ENCODE measurements at regions not wholly inside any gene's neighbourhood (a gene's known extent, or its start where the extent isn't known, plus 50 kb on each side); places are given as distances from the start of the nearest gene placed in this dataset.
"Not testable (repeated sequence)": the region's sequence is repeated elsewhere in the genome, so short reads cannot be mapped to it uniquely, and the experiment has no call there.

DNA sequence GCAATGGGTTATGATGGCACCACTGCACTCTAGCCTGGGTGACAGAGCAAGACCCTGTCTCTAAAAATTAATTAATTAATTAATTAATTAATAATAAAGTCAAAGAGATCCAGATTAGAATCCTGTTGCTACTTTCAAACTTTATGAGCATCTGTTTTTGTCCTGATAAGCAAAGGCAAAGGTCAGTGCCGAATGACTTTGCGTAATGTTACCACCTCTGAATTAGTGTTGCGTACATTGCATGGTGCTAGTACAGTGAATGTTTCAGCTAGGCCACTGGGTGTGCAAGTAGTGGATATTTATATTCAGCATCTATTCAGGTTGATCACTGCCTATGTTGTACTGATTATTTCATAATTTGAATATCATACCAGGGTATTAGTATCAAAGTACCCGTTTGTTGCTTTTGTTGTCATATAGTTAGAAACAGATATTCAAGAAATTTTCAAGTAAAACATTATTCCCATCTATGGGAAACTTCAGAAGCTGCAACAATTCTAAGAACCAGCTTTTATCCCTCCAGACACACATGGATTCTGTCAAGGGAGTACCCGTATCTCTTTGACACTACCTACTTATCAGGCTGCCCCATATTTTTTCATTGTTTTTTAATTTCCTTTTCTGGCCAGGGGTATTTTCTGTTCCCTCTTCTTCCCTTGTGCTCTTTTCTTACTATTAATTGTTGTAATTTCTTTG lies 127.1 kb upstream of the GRM7 start:
- FAIRE-seq = no peak
- DNase-seq (ENCODE audit: low spot score) = no peak

DNA sequence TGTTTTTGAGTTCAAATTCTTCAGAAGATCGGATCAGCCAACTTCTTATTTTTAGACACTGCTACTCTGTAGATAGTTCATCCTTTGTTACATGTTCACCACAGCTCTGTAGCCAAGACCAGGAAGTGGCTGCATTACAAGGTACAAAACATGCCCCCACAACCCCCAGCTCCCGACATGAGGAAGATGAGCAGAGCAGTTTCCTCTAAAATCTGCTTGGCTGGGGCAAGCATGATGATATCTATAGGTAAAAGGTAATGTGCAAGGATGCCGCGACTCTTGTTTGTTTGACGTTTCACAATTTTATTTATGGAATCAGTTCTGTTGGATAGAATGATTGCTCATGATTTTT lies 126.5 kb upstream of the GRM7 start:
- FAIRE-seq (no peak), DNase-seq (ENCODE audit: low spot score) (no peak)

DNA sequence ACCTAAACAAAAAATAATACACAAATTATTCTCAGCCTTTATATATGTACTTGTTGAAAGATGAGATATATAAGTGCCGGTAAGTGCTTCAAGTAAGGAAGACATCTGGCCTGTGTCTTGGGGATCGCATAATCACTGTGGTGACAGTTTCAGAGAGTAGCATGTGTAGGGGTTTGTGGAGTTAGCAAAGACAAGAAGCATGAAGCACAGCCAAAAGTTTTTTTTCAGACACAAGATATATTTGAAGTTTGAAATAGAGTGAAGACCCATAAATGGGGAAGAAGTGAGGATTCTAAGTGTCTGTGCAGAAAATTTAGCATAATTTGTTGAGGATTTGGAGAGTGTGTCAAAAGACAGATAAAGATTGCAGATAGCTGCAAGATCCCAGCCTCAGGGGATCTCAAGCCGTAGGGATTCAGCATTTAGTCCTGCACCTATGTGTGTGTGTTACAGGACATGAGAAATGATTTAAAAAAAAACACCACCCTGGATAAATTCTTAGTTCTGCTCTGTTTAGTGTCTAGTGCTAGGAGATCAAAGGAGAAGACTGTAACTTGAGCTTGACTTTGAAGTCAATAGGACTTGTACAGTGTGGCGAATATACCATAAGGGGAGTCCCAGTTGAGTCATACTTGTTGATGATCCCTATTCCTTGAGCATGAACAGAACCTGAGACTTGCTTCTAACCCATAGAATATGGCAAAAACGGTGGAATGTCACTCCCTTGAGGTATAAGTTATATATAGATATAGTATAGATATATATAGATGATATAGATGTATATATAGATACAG lies 123.9 kb upstream of the GRM7 start:
- no peak for DNase-seq (ENCODE audit: low spot score)

DNA sequence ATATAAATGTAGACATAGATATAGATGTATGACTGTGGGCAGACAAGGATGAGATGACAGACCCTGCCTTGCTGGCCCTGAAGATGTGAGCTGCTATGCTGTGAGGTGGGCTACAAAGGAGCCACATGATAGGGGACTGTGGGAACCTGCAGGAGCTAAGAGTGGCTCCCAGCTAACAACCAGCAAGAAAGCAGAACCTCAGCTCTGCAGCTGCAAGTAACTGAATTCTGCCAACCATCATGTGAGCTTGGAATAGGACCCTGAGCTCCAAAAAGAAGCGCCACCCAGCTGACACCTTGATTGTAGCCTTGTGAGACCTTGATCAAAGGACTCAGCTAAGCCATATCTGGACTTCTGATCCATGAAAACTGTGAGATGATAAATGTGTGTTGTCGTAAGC lies 123.3 kb upstream of the GRM7 start:
- FAIRE-seq (no peak), DNase-seq (ENCODE audit: low spot score) (no peak)

More for the DNA sequence above, 123.9 kb upstream of the GRM7 start:
- no peak for FAIRE-seq

DNA sequence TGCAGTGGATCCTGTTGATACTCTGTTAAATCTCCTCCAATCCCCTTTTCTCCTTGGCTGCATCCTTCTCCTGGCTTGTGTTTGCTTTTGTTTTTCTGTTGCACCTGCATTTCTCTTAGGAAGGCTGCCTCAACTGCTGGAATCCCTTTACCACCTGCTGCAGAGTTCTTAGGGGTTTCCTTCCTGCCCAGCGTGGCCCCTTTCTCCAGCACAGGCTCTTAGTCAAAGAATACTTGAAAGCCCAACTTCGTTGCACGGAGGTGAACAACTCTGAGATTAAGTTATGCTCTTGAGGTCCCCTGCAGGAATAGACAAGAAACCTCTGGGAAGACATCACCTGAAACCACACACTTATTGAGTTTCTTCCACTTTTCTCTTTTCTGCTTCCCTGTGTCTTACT lies 121.6 kb upstream of the GRM7 start:
- no peak for DNase-seq (ENCODE audit: low spot score)

DNA sequence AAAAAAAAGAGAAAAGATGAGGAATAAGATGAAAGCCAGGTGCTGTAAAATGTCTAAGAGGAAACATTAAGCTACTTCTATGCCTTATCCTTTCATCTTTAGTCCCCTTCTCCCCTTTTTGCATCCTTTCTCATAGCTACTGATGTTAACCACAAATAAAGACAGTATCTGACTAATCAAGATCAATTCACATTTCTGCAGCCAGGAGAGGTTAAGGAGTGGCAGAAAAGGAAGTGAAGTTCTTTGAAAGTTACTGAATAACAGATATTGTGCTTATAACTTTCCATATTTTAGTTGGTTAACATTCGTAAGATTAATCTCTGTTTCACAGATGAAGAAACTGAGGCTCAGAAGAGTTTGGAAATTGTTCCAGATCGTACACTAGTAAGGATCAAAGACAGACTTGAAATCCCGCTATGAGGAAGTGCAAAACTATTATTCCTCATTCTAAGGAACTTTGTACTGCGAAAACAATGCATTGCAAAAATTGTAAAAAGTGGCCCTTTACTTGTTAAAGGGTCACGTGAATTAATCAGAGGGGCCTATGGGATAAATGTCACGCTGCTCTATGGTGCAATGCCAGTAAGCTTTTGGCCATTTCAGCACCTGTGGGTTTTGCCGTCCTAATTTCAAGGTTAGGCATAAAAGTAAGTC lies 117.7 kb upstream of the GRM7 start:
- DNase-seq (ENCODE audit: low spot score) (no peak), FAIRE-seq (no peak)

More for the DNA sequence above, 121.6 kb upstream of the GRM7 start:
- FAIRE-seq = no peak

DNA sequence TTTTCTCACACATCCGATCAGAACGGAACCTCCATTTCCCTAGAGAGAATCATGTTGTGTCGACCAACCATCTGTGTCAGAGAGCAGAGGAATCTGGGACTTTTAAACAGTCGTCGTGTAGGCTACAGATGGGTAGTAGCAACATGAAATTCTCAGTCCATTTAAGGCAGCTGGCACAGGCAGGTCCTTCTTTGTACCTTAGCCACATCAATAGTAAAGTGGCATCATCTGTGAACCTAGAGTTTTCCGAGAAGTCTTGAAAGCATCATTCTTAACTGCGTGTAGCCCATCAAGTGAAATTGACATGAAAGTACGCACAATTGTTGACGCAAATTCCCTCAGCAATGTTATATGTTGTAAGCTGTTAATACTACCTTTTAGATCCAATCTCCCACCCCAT lies 114.5 kb upstream of the GRM7 start:
- FAIRE-seq = no peak
- no peak for DNase-seq (ENCODE audit: low spot score)

DNA sequence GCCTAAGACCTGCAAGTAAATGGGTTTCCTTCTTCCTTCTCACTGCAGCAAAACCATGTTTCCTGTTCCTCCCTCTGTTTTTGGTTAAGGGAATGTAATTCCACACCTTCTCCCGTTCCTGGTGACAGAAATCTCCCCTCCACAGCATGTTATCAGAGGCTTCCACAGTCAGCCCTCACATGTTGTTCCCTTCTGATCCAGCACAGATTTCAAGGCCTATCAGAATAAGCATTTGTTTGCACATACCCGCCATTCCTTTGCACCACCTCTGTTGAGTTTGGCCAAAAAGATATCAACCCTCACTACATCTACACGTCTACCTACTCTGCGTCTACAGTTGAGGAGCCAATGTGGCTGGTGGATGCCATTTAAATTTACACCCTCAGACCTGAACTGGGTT lies 113.9 kb upstream of the GRM7 start:
- FAIRE-seq (no peak), DNase-seq (ENCODE audit: low spot score) (no peak)

DNA sequence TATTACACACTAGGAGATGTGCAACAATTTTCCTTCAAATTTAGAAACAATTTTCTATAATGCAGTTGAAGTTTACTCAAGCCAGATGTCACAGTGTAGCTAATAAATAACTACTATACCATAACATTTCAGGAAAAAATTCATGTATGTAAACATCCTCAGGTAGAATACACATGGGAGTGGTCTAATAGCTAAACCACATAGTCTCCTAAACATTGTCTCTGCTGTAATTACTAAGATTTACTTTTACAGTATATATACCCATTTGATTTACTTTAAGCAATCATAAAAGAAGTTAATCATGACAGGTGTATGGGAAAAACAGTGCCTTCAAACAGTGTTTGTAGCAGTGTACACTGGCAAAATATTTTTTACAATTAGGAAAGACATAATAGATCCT lies 110.1 kb upstream of the GRM7 start:
- FAIRE-seq = no peak
- DNase-seq (ENCODE audit: low spot score) = no peak

DNA sequence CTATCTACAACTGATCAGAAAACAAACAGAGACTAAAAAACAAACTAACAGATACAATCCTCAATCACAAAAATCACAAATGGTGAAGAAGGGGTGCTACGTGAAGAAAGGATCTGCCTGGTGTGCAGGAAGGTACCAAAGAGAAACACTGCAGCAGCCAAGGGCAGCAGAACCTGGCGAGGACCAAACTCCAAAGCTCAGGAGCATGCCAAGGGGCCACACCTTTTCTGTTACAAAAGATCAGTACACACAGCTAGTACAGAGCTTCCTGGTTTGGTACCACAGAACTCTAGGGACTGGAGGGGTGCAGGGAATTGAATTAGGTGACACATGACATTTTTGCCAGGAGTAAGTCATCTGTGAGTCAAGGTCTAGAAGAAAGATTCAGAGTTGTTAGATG lies 107.4 kb upstream of the GRM7 start:
- FAIRE-seq (no peak), DNase-seq (ENCODE audit: low spot score) (no peak)

DNA sequence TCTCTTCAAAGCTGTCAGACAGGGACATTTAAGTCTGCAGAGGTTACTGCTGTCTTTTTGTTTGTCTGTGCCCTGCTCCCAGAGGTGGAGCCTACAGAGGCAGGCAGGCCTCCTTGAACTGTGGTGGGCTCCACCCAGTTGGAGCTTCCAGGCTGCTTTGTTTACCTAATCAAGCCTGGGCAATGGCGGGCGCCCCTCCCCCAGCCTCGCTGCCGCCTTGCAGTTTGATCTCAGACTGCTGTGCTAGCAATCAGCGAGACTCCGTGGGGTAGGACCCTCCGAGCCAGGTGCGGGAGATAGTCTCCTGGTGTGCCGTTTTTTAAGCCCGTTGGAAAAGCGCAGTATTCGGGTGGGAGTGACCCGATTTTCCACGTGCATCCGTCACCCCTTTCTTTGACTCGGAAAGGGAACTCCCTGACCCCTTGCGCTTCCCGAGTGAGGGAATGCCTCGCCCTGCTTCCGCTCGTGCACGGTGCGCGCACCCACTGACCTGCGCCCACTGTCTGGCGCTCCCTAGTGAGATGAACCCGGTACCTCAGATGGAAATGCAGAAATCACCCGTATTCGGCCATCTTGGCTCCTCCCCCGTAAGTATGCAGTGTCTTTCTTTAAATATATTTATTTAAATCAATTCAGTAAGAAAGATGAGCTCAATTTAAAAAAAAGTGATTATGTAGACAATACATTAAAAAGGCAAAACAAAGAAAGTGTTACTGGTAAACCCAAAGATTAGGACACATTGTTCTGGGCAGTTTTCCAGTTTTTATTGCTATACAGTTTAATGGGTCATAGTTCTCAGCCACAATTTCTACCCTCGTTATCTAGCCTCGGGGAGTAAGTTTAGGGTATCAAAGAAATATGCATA lies 91.2 kb upstream of the GRM7 start:
- not testable (repeated sequence) for DNase-seq (ENCODE audit: low spot score); FAIRE-seq

DNA sequence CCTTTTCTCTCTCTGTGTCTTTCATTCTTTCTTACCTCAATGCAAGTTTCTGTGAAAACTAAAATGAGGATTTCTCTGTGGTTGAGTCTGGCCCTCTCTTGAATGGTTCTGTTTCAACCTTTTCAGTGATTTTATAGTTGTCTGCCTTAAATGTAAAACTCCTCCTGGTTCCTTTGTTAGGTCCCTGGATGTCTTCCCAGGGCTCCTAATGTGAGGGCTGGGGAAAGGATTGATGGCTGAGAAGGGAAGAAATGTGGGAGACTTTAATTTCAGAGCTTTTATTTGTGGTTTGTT lies 90.6 kb upstream of the GRM7 start:
- no peak for DNase-seq (ENCODE audit: low spot score)
- FAIRE-seq = no peak

DNA sequence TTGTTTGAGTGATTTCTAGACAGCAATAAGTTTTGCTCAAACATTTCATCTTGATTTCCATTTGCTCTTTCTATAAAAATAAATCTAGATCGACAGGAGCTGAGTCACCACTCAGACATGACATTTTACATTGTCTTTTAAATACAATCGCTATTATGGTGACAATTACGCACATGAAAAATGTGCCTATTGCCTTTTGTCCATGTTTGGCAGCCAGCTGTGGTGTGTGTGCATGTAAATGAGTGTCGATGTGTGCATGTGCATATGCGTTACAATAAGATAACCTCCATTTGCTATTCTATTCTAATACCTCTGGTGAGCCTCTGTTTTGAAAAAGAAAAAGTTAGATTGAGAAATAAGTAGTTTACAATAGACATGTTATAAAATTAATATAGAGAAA lies 89.7 kb upstream of the GRM7 start:
- DNase-seq (ENCODE audit: low spot score) (no peak), FAIRE-seq (no peak)

DNA sequence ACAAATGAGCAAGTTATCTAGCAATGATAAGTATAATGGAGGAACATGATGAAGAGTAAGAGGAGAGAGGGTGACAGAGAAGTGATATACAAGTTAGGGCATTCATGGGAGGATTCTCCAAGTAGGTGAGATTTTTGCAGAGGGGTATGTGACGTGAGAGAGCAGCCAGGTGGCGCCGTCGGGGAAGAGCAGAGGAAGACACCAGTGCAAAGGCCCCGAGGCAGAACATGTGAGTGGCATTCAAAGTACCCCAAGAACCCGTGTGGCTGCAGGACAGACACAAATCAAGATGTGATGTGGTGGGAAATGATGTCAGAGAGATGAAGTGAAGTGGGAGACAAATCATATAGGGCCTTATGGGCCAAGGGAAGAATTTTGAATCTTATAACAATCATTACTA lies 81.8 kb upstream of the GRM7 start:
- FAIRE-seq (no peak), DNase-seq (ENCODE audit: low spot score) (no peak)

DNA sequence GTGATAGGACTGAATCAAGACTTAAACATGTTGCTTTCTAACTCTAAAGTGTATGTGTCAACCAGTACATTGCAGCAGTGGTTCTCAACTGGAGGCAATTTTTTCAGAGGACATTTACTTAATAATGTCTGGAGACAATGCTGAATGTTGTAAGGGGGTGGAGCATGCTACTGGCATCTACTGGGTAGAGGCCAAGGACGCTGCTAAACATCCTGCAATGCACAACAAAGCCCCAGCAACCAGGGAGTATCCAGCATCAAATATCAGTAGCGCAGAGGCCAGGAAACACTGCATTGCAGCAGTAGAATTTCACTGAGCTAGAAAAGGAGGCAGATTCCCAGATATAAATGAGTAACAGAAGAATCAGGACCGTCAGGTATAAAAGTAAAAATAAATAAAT lies 79.8 kb upstream of the GRM7 start:
- DNase-seq (ENCODE audit: low spot score) (no peak), FAIRE-seq (no peak)

DNA sequence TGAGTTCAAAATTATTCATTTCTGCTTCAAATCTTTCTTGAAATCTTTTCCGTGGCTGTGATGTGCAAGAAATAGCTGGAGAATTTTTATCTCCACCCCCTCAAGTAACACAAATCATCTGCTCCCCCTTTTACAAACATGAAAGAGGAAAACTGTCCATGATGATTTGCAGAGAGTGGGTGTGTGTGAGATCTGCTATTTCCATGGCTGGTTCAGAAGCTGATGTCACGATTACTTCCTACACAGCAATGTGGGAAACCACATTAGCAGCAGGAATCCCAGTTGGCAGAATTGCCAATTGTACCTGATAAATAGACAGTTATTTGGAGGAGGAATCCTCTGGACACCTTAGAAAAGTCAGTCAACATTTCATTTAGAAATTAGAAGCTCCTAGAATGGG lies 75.2 kb upstream of the GRM7 start:
- FAIRE-seq (no peak), DNase-seq (ENCODE audit: low spot score) (no peak)

DNA sequence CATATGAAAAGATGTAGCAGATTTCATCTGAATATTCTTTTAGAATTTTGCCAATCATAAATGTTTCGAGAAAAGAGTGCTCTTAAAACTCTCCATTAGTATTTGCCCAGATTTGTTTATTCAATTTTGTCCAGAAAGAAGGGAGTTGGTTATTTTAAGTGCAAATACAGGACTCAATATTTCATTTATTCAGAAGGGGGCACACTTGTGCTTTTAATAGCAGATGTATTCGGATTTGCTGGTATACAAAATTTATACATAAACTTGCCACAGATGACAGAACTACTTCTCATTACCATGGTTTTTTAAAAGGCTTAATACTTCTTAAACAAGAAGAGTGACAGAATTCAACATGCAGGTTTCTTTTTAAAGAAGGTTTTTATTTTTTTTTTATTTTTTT lies 69.8 kb upstream of the GRM7 start:
- DNase-seq (ENCODE audit: low spot score) (no peak), FAIRE-seq (no peak)

DNA sequence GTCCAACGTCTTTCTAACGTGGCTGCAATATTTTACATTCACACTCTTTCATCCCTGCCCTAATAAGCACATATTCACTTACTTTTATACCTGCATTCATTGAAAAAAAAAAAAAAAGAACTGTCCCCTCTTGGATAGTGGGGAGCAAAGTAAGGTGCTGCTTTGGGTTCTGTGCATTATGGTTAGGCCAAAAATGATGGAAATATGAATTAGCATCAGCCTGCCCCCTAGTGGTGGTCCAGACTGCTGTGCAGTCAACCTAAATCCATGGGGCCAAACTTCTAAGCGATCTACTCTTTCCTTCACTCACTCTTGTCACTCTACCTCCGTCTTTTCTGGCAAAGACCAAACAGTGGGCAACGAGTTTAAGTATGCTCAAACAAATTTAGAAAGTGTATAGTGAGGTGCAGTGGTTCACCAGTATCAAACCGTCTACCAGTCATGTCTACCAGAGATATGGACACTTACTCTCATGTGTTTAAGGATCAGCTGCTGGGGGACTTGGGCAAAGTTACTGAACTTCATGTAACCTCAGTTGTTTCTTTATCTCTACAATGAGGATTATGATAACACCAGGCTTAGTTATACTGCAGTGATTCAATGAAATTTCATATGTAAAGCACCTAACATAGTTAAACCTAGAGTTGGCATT lies 61.5 kb upstream of the GRM7 start:
- peak; percentile 41 for DNase-seq (ENCODE audit: low spot score)

DNA sequence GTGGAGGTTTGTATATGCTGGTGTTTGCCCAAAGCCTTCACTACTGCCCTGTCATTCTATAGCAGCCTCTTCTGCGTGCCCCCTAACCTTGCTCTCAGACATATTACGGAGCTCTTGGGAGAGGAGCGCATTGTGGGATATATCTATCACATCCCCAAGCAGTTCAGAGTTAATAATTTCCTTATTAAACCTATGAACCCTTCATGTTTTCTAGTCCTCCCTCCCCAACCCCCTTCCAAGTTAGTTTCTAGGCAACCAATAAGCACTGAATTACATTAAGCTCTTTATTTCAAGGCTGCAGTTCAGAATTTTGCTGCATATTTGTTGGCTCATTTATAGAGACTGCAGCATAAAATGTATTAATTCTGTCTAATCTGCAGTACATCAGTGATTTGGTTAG lies 57.3 kb upstream of the GRM7 start:
- DNase-seq (ENCODE audit: low spot score) (no peak), FAIRE-seq (no peak)

More for the DNA sequence above, 61.5 kb upstream of the GRM7 start:
- peak; percentile 74 for FAIRE-seq

DNA sequence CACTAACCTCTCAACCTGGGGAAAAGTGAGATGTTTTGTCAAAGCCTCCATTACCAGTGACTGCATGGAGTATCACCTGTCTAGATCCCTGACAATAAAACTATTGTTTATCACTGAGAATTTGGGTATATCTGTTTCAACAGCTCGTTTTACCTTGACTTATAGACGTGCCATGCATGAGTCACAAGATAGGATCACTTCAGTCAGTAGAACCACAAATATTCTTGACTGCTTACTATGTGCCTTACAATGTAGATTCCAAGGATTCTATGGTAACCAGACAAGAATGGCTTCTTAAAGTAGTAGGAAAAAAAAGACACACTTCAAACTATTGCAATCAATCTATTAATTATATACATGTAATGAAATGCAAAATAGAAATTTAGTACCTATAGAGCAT lies 55.7 kb upstream of the GRM7 start:
- peak; percentile 35 for DNase-seq (ENCODE audit: low spot score)
- FAIRE-seq = peak; percentile 53

DNA sequence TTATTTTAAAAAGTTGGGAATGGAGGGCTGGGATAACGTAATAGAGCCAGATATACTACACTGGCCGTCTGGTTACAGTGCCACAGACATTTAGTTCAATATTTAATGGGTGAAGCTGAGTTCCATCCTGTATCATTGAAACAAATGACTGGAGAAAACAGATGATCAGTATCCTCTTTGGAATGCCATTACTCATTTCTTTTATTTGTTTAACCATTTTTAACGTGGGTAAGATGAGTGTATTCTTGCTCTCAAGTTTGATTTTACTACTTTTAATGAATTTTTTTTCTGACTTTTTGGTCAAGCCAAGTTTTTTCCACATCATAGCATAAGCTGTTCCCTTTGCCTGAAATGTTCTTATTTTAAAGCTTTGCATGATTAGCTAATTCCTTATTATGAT lies 53.9 kb upstream of the GRM7 start:
- no peak for FAIRE-seq
- DNase-seq (ENCODE audit: low spot score) = no peak

All from urothelium cell line (cell line).